PC-3 (cell line): ENCODE measurements at regions not wholly inside any gene's neighbourhood (a gene's known extent, or its start where the extent isn't known, plus 50 kb on each side); places are given as distances from the start of the nearest gene placed in this dataset.
A peak's percentile ranks its signal among the peaks of the same experiment; 100 is the strongest.

Source experiments
- ATAC-seq: fragments of 200-7000 bp; cut with Tn5 transposase; 2 replicates; pipeline ENCODE4 v1.9.1; 2020; ENCODE audit warnings: mild to moderate bottlenecking, moderate library complexity
- BruUV-seq: library from RNA; stranded (reverse); fragments of 400-500 nt; replicated peaks from 2 replicates; lab custom pipeline; 2021; lab: Mats Ljungman, UMichigan
- CTCF ChIA-PET: fragments of 300-600 bp; sonication (Branson Sonifier 250); formaldehyde crosslinking; loops from one replicate; lab custom pipeline; 2022; ENCODE audit warnings: antibody characterized with exemption; lab: Charles Lee
- POLR2A ChIA-PET: fragments of 300-600 bp; sonication (Branson Sonifier 250); formaldehyde crosslinking; loops from one replicate; lab custom pipeline; 2022; ENCODE audit warnings: antibody characterized with exemption; ENCODE audit not compliant: unreplicated experiment; lab: Charles Lee
- DNase-seq: peaks from one replicate; pipeline ENCODE4 v3.0.0-alpha.2; 2015
- H2AFZ ChIP-seq: fragments of 300-600 bp; sonication (generic); 2 replicates; pipeline ENCODE4 v1.6.0; 2016; ENCODE audit warnings: antibody characterized with exemption, low read length
- H3F3A ChIP-seq: fragments of 300-600 bp; sonication (generic); one replicate; pipeline ENCODE4 v1.6.0; 2017; ENCODE audit warnings: antibody characterized with exemption, low read length, control low read depth, mild to moderate bottlenecking; ENCODE audit not compliant: unreplicated experiment
- H3K27ac ChIP-seq: fragments of 300-600 bp; sonication (generic); 2 replicates; pipeline ENCODE4 v1.5.1; 2016; ENCODE audit warnings: mild to moderate bottlenecking, low read length
- H3K27me3 ChIP-seq: fragments of 300-600 bp; sonication (generic); 2 replicates; pipeline ENCODE4 v1.6.1; 2016; ENCODE audit warnings: low read length, mixed read lengths
- H3K36me3 ChIP-seq: fragments of 300-600 bp; sonication (generic); 2 replicates; pipeline ENCODE4 v1.6.1; 2016; ENCODE audit warnings: low read depth, mixed run types, low read length, mixed read lengths
- H3K4me1 ChIP-seq: fragments of 300-600 bp; sonication (generic); 2 replicates; pipeline ENCODE4 v1.5.1; 2016; ENCODE audit warnings: low read length; ENCODE audit not compliant: insufficient read depth
- H3K4me2 ChIP-seq: fragments of 300-600 bp; sonication (generic); 2 replicates; pipeline ENCODE4 v1.6.0; 2016; ENCODE audit warnings: low read length
- H3K4me3 ChIP-seq: fragments of 300-600 bp; sonication (generic); 2 replicates; pipeline ENCODE4 v1.5.1; 2016; ENCODE audit warnings: mild to moderate bottlenecking, low read length, mixed read lengths
- H3K79me2 ChIP-seq: fragments of 300-600 bp; sonication (generic); 2 replicates; pipeline ENCODE4 v1.6.1; 2017; ENCODE audit warnings: low read length, mixed read lengths
- H3K9ac ChIP-seq: fragments of 300-600 bp; sonication (generic); 2 replicates; pipeline ENCODE4 v1.6.0; 2016; ENCODE audit warnings: mild to moderate bottlenecking, low read length
- H3K9me2 ChIP-seq: fragments of 300-600 bp; sonication (generic); replicated peaks from 2 replicates; pipeline ENCODE4 v1.6.1; 2016; ENCODE audit warnings: mixed run types, low read length, mixed read lengths
- H3K9me3 ChIP-seq: fragments of 300-600 bp; sonication (generic); 2 replicates; pipeline ENCODE4 v1.6.1; 2016; ENCODE audit warnings: low read length, mixed read lengths
- H4K20me1 ChIP-seq: fragments of 300-600 bp; sonication (generic); 2 replicates; pipeline ENCODE4 v1.6.1; 2016; ENCODE audit warnings: low read length, mixed read lengths
- EZH2 ChIP-seq: fragments of 300-600 bp; sonication (generic); IDR thresholded peaks from one replicate; pipeline ENCODE4 v1.6.1; 2017; ENCODE audit warnings: antibody characterized with exemption, mild to moderate bottlenecking, low read length; ENCODE audit not compliant: unreplicated experiment
- EZH2phosphoT487 ChIP-seq: fragments of 300-600 bp; sonication (generic); IDR thresholded peaks from 2 replicates; pipeline ENCODE4 v1.6.1; 2018; ENCODE audit warnings: mild to moderate bottlenecking, antibody characterized with exemption, low read length, borderline replicate concordance
- intact Hi-C: fragments of 100-400 bp; cut with micrococcal nuclease; formaldehyde crosslinking; loops from 2 replicates; pipeline ENCODE4 v1.9.0; 2023
- TF ChIP-seq, protein P1 (sequence below): fragments of 300-600 bp; sonication (generic); conservative IDR thresholded peaks from 2 replicates; pipeline ENCODE4 v1.5.1; 2017; ENCODE audit warnings: antibody characterized with exemption, low read depth, mild to moderate bottlenecking, low read length

DNA sequence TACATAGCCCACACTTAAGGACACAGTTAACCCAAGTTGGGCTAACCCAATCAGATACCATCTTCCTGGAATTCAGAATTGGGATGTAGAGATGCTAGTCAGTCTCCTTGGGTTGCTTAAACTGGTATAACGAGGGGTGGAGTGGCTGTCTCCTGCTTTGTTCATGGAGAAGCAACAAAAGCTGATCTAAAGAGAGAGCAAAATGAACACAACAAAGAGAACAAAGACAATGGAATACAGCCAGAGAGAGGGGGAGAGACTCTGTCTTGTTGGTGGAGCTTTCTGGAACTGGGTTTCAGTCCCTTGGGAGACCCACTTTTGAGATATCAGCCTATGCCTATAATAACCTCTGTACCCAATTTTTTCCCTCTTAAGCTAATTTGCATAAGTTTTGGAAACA lies 138.1 kb downstream of the ATG4C start:
- Histone ChIP-seq H2AFZ (no peak overlapping the region), H4K20me1 (no peaks in the 10 kb centered on the region), H3K9ac (no peak overlapping the region), H3K27me3 (peaks cover 91% of the 10 kb centered on the region), H3K9me3 (no peaks in the 10 kb centered on the region), H3K4me1 (no peaks in the 10 kb centered on the region), H3K27ac (no peak overlapping the region), H3K36me3 (no peaks in the 10 kb centered on the region), H3K4me2 (no peak overlapping the region), H3F3A (no peaks in the 10 kb centered on the region), H3K4me3 (no peak overlapping the region), H3K79me2 (no peaks in the 10 kb centered on the region), H3K9me2 (no peaks in the 10 kb centered on the region)
- ATAC-seq (no peak), DNase-seq (no peak)
- TF ChIP-seq EZH2 (no peak), EZH2phosphoT487 (no peak)
- TF ChIP-seq, protein P1, sequence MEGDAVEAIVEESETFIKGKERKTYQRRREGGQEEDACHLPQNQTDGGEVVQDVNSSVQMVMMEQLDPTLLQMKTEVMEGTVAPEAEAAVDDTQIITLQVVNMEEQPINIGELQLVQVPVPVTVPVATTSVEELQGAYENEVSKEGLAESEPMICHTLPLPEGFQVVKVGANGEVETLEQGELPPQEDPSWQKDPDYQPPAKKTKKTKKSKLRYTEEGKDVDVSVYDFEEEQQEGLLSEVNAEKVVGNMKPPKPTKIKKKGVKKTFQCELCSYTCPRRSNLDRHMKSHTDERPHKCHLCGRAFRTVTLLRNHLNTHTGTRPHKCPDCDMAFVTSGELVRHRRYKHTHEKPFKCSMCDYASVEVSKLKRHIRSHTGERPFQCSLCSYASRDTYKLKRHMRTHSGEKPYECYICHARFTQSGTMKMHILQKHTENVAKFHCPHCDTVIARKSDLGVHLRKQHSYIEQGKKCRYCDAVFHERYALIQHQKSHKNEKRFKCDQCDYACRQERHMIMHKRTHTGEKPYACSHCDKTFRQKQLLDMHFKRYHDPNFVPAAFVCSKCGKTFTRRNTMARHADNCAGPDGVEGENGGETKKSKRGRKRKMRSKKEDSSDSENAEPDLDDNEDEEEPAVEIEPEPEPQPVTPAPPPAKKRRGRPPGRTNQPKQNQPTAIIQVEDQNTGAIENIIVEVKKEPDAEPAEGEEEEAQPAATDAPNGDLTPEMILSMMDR, result no peak
- no TSS peak for BruUV-seq
- POLR2A ChIA-PET, result no interaction called here
- intact Hi-C loops, result no loop called here
- CTCF ChIA-PET, result interaction anchor here (0.5 kb wide), 1 partner anchor 1317 kb away, joined by 3 read pairs; no protein-coding TSS in a partner anchor

DNA sequence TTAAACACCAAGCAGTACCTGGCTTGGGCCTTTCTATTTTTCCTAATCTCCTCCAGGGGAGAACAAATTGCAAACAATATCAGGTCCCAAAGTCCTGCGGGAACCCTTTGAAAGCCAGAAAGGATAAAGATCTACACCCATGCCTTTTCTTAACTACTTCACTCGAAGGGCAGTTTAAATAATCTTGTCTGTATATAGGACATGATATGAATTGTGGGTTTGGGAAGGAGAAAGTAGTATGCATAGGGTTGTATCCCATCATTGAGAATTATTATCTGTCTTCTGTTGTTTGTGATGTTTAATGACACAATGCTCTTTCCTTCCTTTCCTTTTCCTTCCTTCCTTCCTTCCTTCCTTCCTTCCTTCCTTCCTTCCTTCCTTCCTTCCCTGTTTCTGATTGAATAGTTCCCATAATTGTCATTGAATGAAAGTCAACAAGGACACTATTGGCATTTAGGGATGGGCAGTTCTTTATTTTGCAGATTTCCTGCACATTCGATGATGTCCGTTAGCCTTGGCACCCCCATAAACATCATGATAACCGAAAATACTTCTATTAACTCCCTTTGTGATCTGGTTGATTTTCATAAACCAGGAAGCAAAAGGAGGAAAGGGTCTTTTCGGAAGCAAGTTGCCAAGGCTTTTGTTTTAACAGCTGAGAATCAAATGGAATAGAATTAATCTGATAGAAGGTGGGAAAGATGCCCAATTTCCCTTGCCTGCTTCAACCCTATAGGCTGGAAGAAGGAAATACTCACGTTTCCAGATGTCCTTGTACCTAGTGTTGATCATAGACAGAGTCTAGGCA lies 141.3 kb downstream of the ATG4C start:
- Histone ChIP-seq H4K20me1 (no peaks in the 10 kb centered on the region), H3K79me2 (no peaks in the 10 kb centered on the region), H3K9ac (no peak overlapping the region), H3K9me2 (no peaks in the 10 kb centered on the region), H3K4me2 (no peak overlapping the region), H3K4me3 (no peak overlapping the region), H3F3A (no peaks in the 10 kb centered on the region), H3K27me3 (peaks cover 87% of the 10 kb centered on the region), H2AFZ (no peak overlapping the region), H3K36me3 (no peaks in the 10 kb centered on the region), H3K4me1 (no peaks in the 10 kb centered on the region), H3K9me3 (no peaks in the 10 kb centered on the region), H3K27ac (no peak overlapping the region)
- no TSS peak for BruUV-seq
- intact Hi-C loops, result no loop called here
- no peak for TF ChIP-seq EZH2
- TF ChIP-seq, protein P1, result no peak
- no peak for TF ChIP-seq EZH2phosphoT487
- ChIA-PET POLR2A (no interaction called here), CTCF (no interaction called here)
- ATAC-seq, result no peak
- no peak for DNase-seq

DNA sequence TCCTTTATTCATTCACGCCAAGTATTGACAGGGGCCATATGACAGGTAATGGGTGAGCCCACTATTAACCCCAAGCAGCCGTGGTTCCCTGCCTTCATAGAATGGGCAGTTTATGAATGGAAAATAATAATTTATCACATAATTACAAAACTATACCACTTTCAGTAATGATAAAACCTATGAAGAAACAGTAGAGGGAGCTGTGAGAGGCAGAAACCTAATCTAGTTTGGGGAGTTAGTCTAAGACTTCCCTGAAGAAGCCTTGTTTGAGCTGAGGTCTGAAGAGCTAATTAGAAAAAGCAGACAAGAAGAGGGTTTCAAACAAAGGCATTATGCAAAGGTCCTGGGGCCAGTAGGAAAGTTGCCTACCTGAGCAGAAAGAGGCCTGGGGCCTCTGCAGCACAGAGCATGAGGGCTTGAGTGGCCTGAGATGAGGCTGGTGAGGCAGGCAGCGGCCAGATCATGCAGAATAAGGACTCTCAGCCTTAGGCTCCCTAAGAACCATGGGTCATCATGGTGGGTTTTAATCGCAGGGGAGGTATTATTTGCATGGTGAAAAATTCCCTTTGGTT lies 142.8 kb downstream of the ATG4C start:
- intact Hi-C loops, result no loop called here
- no peak overlapping the region for H3K9ac ChIP-seq
- no peaks in the 10 kb centered on the region for H3K79me2 ChIP-seq
- no peak for DNase-seq
- no peak overlapping the region for H3K4me3 ChIP-seq
- no peaks in the 10 kb centered on the region for H4K20me1 ChIP-seq
- H3K4me2 ChIP-seq, result no peak overlapping the region
- no peak overlapping the region for H2AFZ ChIP-seq
- no peaks in the 10 kb centered on the region for H3K9me3 ChIP-seq
- TF ChIP-seq, protein P1, result peak; percentile 54
- TF ChIP-seq EZH2, result no peak
- no TSS peak for BruUV-seq
- no peak for ATAC-seq
- no peaks in the 10 kb centered on the region for H3K36me3 ChIP-seq
- ChIA-PET CTCF (no interaction called here), POLR2A (no interaction called here)
- no peaks in the 10 kb centered on the region for H3K4me1 ChIP-seq
- no peaks in the 10 kb centered on the region for H3F3A ChIP-seq
- H3K27ac ChIP-seq, result no peak overlapping the region
- H3K9me2 ChIP-seq, result no peaks in the 10 kb centered on the region
- peaks cover 88% of the 10 kb centered on the region for H3K27me3 ChIP-seq
